Transverse colon (tissue), 4 donors: ENCODE measurements at regions not wholly inside any gene's neighbourhood (a gene's known extent, or its start where the extent isn't known, plus 50 kb on each side); places are given as distances from the start of the nearest gene placed in this dataset.

Source experiments
- EP300 ChIP-seq: sonication (generic); formaldehyde crosslinking; IDR thresholded peaks from one replicate; pipeline ENCODE4 v1.6.1; 2017; ENCODE audit warnings: antibody characterized with exemption, low read depth
- POLR2A ChIP-seq: fragments of 450-650 bp; IDR thresholded peaks from one replicate; pipeline ENCODE4 v1.6.1; 2016; ENCODE audit warnings: antibody characterized with exemption, mild to moderate bottlenecking, moderate library complexity
- POLR2AphosphoS5 ChIP-seq, 3 donors: sonication (generic); formaldehyde crosslinking; IDR thresholded peaks; one replicate each; pipeline ENCODE4 v1.6.1; 2016; ENCODE audit warnings: antibody characterized with exemption in 3 of 3
- TF ChIP-seq, protein P1 (sequence below), 5 experiments: fragments of 200-600 bp in 3 of 5; fragments of 450-650 bp in 2 of 5; sonication (generic) in 3 of 5; IDR thresholded peaks; 1 replicate in 2 of 5; 2 replicates in 3 of 5; pipeline ENCODE4 v1.5.1; 2016 to 2017; ENCODE audit warnings: antibody characterized with exemption in 5 of 5, inconsistent platforms in 3 of 5, mild to moderate bottlenecking in 2 of 5, moderate library complexity in 1 of 5

DNA sequence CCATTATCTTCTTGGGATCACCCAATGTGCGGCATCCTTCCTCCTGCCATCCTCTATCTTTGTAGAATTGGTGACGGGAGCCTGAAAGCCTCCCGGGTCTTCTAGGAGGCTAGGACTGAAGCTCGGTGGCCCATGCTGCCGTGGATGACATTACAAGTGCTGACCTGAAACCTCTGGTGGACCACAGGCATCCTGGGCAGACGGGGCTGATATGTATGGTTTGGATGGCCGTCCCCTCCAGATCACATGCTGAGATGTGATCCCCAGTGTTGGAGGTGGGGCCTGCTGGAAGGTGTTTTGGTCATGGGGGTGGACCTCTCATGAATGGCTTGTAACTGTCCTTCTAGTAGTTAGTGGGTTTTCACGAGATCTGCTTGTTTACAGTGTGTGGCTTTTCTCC, 1525.8 kb downstream of the BRD1 start:
- TF ChIP-seq EP300 (no peak), POLR2A (no peak), POLR2AphosphoS5 (IDR thresholded peaks at IDR 0.05) (no peak)
- TF ChIP-seq, protein P1, sequence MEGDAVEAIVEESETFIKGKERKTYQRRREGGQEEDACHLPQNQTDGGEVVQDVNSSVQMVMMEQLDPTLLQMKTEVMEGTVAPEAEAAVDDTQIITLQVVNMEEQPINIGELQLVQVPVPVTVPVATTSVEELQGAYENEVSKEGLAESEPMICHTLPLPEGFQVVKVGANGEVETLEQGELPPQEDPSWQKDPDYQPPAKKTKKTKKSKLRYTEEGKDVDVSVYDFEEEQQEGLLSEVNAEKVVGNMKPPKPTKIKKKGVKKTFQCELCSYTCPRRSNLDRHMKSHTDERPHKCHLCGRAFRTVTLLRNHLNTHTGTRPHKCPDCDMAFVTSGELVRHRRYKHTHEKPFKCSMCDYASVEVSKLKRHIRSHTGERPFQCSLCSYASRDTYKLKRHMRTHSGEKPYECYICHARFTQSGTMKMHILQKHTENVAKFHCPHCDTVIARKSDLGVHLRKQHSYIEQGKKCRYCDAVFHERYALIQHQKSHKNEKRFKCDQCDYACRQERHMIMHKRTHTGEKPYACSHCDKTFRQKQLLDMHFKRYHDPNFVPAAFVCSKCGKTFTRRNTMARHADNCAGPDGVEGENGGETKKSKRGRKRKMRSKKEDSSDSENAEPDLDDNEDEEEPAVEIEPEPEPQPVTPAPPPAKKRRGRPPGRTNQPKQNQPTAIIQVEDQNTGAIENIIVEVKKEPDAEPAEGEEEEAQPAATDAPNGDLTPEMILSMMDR (IDR thresholded peaks at IDR 0.05), result no peak
